NCI-H1092 treated with DMSO at 0.1 percent for 48 hours (cell line): ENCODE measurements at regions not wholly inside any gene's neighbourhood (a gene's known extent, or its start where the extent isn't known, plus 50 kb on each side); places are given as distances from the start of the nearest gene placed in this dataset.
"Not testable (repeated sequence)": the region's sequence is repeated elsewhere in the genome, so short reads cannot be mapped to it uniquely, and the experiment has no call there.

Experiments
- DNase-seq: peaks from one replicate; lab custom pipeline; 2025; lab: John Stamatoyannopoulos, UW

DNA sequence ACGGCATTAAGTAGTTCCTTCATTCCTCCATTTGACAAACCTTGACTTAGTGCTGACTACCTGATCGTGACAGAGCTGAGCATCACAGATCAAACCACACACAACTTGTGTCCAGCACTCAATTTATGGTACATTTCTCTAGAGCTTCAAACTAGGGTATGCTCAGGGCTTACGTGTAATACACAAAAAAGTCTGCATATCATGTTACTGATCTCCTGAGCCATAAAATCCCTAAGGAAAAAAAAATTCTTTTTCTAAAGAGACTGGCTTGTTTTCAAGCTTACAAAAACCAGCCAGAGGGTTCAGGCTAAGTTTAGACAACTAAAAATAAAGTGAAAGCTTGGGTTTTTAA lies 88.0 kb upstream of the ALKAL2 start:
- no peak for DNase-seq

DNA sequence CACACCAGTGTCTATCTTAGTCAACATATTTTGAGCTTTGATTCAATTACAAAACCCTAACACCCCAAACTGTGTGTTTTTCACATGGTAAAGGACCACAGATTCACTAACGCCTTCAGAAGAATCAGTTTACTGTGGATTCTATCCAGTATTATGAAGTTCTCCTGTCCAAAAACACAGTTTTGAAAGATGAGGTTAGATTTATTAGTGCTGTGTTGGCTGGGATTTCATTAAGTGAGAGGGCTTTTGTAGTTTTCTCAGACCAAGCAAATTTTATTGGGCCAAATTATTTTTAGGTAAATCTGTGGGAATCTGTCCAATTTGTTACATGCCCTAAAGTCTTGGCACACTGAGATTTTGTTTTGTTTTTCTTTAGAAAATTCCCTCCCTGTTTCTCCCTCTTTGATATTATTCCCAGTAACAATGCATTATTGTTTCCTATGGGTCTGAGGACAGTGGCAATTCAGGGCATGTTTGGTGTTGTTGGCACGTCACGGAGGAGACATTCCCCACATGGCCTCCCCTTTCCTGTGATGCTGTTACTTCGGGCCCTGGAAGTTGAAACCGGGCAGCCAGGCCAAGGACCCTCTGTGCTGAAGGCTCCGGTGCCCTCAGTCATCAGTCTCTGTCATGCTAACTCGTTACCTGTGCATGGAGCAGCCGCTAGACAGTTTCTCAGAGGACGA lies 87.5 kb upstream of the ALKAL2 start:
- DNase-seq: no peak

DNA sequence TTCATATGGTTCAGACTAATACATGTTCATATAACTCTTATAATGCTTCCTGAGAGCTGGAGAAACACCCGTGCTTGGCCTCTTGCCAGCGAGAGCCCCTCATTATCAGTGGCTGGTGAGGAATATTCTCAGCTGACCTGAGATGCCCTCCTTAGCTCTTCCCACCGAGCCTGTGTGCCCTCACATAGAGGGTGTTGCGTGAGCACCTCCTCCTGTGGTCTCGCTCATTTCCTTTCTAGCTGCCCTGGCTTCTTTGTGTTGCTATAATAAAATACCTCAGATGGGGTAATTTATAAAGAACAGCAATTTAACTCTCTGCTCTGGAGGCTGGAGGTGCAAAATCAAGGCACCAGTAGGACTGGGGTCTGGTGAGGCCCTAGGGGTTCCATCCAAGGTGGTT lies 80.5 kb upstream of the ALKAL2 start:
- no peak for DNase-seq

DNA sequence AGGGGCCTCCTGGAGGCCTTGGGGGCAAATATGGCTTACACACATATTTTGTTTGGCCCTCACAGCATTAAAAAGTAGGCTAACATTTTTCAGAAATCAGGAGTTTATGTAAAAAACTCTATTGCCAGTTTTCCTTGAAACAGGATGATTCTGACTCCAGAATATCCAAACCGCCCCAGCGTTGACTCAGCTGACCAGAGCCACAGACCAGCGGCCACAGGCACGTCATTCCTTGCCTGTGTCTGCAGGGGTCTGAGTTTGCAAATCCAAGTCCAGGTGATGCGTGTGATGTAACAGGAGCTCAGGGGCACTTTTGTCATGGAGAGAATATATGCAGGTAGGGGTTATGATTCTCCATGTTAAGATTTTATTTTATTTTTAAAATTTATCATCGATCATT lies 79.4 kb upstream of the ALKAL2 start:
- no peak for DNase-seq

DNA sequence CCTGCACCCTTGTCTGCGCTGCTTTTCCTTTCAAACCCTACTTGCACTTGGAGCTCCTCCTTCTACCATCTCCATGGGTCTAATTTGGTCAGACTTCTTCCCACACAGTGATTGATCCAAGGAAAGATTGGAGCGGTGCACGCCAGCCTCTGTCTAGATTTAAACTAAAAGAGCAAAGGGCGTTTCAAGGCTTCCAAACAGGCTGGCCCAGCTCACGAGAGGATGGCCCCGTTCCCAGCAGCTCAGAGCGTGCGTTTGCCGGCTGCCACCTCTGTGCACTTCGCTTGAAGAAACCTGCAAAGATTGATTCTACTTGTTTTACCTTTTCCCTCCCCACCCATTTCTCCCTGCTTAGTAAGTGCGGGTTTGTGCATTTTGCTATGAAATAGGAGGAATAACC lies 78.8 kb upstream of the ALKAL2 start:
- DNase-seq: no peak

DNA sequence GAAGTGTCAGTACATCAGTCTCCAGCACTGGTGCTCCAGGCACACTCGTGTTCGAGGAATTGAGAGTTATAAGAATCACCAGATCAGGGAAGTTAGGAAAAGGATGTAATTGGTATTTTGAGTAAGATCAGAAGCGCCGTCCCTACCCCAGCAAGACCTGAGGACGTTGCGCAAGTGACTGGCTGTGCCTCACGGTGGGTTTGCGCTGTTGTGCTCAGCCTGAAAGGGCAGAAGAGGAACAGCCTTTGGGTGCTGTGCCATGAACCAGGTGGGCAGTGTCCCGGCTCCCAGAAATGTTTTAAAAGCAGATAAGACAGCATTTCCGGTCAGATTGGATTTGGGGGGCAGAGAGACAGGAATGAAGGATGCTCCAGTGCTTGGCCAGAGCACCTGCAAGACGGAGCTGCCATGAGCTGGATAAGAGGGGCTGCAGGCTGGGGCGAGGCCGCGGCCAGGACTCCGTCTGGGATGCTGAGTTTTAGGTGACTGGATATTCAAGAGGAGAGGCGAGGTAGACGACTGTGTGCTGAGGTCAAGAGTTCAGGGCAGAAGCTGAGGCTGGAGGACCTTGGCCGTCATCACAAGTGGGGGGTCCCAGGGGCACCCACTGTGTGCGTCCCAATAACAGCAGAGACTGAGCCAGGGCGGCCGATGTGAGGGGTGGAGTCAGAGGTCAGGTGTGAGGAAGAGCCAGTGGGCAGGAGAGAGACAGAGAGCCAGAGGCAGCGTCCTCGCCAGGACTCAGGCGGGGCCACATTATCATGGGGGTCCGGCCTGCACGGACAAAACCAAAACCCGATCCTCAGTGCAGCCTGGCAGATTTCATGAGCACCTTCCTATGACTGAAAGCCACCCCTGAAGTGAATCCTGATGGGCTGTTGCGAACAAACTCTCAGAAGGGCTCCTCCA lies 77.7 kb upstream of the ALKAL2 start:
- no peak for DNase-seq

DNA sequence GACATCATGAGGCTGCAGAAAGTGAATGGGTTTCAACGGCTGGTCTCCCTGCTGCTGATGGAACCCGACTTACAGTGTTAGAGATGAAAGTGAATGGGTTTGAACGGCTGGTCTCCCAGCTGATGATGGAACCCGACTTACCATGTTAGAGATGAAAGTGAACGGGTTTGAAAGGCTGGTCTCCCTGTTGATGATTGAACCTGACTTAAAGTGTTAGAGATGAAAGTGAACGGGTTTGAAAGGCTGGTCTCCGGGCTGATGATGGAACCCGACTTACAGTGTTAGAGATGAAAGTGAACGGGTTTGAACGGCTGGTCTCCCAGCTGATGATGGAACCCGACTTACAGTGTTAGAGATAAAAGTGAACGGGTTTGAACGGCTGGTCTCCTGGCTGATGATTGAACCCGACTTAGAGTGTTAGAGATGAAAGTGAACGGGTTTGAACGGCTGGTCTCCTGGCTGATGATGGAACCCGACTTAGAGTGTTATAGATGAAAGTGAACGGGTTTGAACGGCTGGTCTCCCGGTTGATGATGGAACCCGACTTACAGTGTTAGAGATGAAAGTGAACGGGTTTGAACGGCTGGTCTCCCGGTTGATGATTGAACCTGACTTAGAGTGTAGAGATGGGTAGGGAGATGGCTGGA lies 76.1 kb upstream of the ALKAL2 start:
- DNase-seq: no peak

DNA sequence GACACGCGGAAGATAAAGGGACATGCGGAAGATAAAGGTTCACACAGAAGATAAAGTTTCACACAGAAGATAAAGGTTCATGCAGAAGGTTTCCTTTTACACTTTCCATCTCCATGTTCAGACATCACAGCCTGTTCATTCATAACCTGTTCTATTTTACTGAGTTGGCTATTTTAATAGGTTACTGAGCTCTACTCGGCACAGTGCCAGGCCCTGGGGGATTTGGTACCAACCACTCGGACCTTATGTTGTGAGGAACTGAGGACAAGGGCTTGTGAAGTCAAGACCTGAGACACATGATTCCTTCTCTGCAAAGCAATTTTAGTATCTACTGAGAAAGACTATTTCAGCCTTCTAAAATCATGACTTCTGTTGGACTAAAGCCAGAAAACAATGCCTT lies 75.0 kb upstream of the ALKAL2 start:
- DNase-seq: no peak

DNA sequence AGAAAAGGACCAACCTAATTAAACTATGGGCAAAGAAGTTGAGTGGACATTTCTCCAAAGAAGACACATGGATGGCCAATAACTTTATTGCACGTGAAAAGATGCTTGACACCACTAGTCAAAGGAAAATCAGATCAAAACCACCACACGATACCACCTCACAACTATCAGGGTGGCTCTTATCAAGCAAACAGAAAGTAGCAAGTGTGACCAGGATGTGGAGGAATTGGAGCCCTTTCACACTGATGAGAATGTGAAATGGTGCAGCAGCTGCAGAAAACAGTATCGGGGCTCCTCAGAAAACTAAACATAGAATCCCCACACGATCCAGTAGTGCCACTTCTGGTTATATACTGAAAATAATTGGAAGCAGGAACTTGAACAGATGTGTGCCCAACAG lies 72.2 kb upstream of the ALKAL2 start:
- DNase-seq: no peak

DNA sequence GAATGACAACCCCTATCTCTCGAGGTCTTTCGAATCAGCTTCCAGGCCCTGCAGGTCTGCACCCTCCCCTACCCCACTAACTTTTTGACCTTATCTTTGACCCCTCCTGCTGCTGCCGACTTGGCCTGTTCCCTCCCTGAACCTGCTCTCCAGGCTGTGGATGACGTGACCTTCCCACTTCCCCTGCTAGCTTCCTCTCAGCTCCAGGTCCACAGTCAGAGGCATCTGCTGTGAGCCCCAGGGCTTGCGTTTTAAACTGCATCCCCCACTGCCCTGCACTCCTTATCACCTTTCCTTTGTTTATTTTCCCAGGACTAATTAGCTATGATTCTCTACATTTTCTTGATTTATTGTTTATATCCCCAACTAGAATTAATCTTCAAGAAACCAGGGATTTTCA lies 71.2 kb upstream of the ALKAL2 start:
- DNase-seq: no peak

DNA sequence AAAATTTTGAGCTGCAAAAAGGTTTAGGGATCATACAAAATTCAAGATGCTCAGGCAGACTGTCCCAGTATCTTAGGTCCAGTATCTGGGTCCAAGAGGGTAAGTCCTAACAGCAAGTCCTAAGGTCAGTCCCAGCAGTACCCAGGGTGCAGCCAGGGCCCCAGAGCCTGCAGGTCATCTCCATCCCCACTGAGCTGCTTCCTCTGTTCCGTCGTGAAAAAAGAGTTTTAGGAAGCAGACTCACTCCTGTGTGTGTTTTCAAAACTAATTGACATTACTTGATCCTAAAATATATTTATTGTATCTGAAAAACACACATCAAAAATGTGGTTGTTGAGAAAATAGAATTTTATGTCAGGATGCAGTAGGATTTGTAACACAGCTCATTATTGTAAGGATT lies 69.9 kb upstream of the ALKAL2 start:
- no peak for DNase-seq

DNA sequence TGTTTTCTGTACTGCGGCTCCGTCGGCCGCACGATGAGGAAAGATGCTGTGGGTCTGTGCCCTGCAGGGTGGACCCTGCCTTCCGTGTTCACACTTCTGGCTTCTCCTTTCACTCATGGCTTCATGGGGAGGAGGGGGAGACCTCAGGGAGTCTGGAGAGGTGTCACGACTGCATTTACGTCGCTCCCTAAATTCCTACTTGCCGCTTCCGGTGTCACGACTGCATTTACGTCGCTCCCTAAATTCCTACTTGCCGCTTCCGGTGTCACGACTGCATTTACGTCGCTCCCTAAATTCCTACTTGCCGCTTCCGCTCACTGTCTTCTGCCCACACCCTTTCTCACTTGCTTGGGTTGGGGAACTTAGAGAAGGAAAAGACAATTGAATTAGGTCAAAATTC lies 68.4 kb upstream of the ALKAL2 start:
- not testable (repeated sequence) for DNase-seq

DNA sequence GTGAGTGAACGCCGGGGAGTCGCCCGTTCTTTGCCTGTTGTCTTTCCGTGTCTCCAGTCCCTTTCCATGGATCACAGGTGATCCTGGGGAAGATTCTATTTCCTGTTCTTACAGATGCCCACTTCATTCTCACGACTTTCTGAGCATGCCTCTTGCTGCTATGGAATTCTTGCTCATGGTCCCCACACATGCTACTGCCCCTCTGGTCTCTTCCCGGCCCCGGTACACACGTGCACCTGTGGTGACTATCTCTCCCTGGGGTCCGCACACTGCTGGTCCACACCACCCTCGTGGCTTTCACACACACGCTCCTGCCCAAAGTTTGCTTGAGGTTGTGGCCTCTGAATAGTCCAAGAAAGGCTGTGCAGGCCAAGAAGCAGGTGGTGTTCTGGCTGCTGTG lies 67.9 kb upstream of the ALKAL2 start:
- DNase-seq: no peak

DNA sequence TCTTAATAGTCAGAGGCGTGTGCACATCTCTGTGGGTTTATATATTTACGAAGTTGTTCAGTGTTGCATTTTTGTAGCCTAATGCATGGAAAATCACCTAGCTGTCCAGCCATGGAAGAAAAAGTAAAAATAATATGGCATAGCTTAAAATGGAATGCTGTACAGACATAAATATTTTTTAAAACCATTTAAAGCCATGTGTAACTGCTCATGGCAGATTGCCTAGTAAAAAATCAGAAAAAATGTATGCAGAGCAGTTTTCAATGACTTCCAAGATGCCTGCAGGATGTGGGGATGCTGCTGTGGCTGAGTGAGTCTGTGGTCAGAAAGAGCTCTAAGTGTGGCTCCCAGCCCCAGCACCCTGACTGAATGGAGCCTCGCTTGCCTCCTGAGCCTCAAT lies 64.8 kb upstream of the ALKAL2 start:
- DNase-seq: no peak

DNA sequence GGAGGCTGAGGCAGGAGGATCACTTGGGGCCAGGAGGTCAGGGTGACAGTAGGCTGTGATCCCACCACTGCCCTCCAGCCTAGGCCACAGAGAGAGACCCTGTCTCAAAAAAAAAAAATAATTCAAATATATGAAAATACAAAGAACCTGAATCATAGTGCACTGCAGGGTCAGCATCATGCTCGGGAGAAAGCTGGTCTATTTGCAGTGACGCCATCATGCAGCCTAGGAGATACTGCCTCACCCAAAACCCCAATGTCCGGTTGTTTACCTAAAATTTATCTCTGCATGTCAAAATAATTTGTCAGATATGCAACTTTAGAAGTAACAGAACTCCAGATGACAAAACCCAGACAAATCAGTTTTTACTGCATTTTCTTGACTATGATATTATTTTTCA lies 61.5 kb upstream of the ALKAL2 start:
- no peak for DNase-seq

DNA sequence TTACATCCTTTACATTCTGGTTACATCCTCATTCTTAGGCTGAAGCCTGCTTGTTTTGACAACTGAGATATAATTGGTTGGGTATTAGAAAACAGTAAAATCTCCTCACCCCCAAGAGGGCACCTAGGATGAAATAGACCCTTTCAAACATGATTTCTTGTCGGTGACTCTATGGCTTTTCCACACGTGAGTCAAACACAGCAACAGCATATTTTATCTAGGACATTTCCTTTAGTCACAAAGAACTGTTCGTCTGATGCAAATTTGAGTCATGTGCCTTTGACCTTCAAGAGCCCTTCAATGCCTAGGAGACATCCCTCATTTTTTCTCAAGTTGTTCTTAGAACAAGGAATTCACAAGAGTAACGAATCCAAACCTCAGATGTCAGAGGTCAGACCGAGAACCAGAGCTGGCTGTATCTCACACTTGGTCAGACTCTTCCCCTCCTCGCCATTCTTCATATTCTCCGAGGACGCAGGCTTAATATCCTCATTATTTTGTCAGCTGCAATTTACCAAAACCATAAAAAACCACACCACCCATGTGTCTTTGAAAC lies 60.5 kb upstream of the ALKAL2 start:
- no peak for DNase-seq

DNA sequence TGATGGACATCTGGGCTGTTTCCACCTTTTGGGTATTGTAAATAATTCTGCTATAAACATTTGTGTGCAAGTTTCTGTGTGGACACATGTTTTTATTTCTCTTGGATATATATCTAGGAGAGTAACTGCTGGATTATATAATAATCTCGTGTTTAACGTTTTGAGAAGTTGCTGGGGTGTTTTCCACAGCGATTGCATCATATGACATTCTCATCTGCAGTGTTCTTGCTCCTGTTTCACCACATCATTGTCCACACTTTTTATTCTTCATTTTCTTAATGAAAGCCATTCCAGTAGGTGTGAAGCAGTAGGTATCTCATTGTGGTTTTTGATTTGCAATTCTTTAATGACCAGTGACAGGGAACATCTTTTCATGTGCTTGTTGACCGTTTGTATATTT lies 56.9 kb upstream of the ALKAL2 start:
- DNase-seq: no peak

DNA sequence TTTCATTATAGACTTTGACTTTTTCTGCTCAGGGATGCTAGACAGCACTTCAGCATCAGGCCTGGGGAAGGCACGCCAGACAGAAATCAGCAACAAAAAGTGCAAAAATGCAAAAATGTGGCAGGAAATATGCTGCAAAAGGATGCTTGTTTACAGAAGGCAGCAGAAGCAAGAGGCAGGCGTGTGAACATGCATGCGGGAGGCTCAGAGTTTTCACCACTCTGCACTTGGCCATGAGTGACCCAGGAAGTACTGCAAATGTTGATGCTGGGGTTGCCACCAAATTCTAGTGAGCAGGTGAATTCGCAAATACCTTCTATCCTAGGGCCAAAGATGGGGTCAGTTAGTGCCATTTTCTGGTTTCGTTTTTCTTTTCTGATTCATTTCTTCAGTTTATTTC lies 55.5 kb upstream of the ALKAL2 start:
- DNase-seq: no peak

DNA sequence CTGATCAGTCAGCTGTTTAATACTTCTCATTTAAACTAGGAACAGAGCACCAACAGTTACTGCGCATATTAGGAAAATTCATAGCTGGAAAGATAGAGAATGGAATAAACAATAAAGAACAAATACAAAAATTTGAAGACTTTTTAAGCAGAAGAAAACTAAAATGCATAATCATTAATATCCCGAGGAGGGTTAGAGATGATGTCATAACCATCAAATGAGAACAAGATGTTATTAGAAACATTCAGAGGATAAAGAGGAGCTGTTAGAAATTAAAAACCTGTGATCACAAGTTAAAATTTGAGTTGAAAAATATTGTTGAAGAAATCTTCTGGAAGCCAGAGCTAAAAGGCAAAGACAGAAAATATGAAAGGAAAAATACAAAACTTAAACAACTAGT lies 54.0 kb upstream of the ALKAL2 start:
- DNase-seq: no peak

DNA sequence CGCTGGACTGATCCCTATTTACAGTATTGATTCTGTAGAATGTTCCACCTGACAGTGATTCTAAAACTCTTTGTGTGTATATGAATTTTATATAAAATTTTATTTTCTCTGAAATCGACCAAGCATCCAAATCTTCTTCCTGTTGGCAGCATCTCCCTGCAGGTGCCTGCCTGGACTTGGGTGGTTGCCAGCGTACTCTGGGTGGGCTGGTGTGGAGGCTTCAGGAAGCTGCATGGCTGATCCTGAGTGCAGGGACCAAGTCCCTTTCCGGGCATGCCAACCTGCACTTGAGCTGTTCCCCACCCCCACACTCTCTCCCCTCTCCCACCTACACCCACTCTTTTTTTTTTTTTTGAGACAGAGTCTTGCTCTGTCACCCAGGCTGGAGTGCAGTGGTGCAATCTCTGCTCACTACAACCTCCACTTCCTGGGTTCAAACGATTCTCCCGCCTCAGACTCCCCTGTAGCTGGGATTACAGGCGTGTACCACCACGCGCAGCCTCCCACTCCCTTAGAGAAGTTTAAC lies 53.2 kb upstream of the ALKAL2 start:
- peak; percentile 37 for DNase-seq
